C4-2B (cell line): ENCODE measurements at regions not wholly inside any gene's neighbourhood (a gene's known extent, or its start where the extent isn't known, plus 50 kb on each side); places are given as distances from the start of the nearest gene placed in this dataset.

Experiments used
- H3K27ac ChIP-seq: fragments of 450-650 bp; 2 replicates; pipeline ENCODE4 v1.5.1; 2017
- CTCF ChIP-seq: fragments of 450-650 bp; conservative IDR thresholded peaks from 2 replicates; pipeline ENCODE4 v1.5.1; 2017; ENCODE audit warnings: mild to moderate bottlenecking
- ZFX ChIP-seq: fragments of 450-650 bp; IDR thresholded peaks from 2 replicates; pipeline ENCODE4 v1.6.1; 2017

GRCh38 chr4:60808726-60809485, 391.2 kb upstream of the ADGRL3 start:
- H3K27ac ChIP-seq = no peak overlapping the region
- TF ChIP-seq ZFX (no peak), CTCF (no peak)

- H3K27ac ChIP-seq = no peak overlapping the region
- TF ChIP-seq CTCF (no peak), ZFX (no peak)
These were observed 390.7 kb upstream of the ADGRL3 start for GRCh38 chr4:60809486-60809800.

- TF ChIP-seq CTCF (no peak), ZFX (no peak)
- H3K27ac ChIP-seq = no peak overlapping the region
These were observed 387.3 kb upstream of the ADGRL3 start for GRCh38 chr4:60812811-60813210.

GRCh38 chr4:60814549-60814948, 385.6 kb upstream of the ADGRL3 start:
- no peak for TF ChIP-seq ZFX
- TF ChIP-seq CTCF = no peak
- H3K27ac ChIP-seq = no peak overlapping the region

- H3K27ac ChIP-seq = no peak overlapping the region
- TF ChIP-seq ZFX (no peak), CTCF (no peak)
These were observed 382.5 kb upstream of the ADGRL3 start for GRCh38 chr4:60817609-60818008.

GRCh38 chr4:60822986-60823385, 377.1 kb upstream of the ADGRL3 start:
- TF ChIP-seq ZFX = no peak
- H3K27ac ChIP-seq = no peak overlapping the region

GRCh38 chr4:60840020-60840419, 360.1 kb upstream of the ADGRL3 start:
- TF ChIP-seq ZFX = no peak
- TF ChIP-seq CTCF = no peak
- H3K27ac ChIP-seq = no peak overlapping the region

- TF ChIP-seq ZFX (no peak), CTCF (no peak)
- H3K27ac ChIP-seq = no peak overlapping the region
These were observed 353.4 kb upstream of the ADGRL3 start for GRCh38 chr4:60846678-60847077.
